GM12873 (cell line): ENCODE measurements at regions not wholly inside any gene's neighbourhood (a gene's known extent, or its start where the extent isn't known, plus 50 kb on each side); places are given as distances from the start of the nearest gene placed in this dataset.

Experiments
- TF ChIP-seq, protein P1 (sequence below): IDR thresholded peaks from 2 replicates; pipeline ENCODE4 v1.5.1; 2012; ENCODE audit warnings: low read depth, mild to moderate bottlenecking, moderate library complexity, low read length, control low read depth; ENCODE audit not compliant: insufficient read depth; ENCODE audit errors: missing control alignments

DNA sequence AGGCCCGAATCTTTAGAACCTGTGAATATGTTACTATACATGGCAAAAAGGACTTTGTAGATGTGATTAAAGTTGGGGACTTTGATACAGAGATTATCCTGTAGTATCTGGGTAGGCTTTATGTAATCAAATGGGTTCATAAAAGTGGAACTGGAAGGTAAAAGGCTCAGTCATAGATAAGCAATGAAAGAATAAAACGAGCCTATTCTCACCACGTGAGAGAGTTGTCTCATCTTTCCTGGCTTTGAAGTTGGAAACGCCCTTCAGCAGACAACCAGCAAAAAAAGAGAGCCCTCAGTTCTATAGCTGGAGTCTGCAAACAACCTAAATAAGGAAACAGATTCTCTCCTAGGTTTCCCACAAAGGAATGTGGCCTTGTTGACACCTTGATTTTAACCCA is 805.8 kb upstream of the DIAPH2 start:
- TF ChIP-seq, protein P1, sequence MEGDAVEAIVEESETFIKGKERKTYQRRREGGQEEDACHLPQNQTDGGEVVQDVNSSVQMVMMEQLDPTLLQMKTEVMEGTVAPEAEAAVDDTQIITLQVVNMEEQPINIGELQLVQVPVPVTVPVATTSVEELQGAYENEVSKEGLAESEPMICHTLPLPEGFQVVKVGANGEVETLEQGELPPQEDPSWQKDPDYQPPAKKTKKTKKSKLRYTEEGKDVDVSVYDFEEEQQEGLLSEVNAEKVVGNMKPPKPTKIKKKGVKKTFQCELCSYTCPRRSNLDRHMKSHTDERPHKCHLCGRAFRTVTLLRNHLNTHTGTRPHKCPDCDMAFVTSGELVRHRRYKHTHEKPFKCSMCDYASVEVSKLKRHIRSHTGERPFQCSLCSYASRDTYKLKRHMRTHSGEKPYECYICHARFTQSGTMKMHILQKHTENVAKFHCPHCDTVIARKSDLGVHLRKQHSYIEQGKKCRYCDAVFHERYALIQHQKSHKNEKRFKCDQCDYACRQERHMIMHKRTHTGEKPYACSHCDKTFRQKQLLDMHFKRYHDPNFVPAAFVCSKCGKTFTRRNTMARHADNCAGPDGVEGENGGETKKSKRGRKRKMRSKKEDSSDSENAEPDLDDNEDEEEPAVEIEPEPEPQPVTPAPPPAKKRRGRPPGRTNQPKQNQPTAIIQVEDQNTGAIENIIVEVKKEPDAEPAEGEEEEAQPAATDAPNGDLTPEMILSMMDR: no peak

DNA sequence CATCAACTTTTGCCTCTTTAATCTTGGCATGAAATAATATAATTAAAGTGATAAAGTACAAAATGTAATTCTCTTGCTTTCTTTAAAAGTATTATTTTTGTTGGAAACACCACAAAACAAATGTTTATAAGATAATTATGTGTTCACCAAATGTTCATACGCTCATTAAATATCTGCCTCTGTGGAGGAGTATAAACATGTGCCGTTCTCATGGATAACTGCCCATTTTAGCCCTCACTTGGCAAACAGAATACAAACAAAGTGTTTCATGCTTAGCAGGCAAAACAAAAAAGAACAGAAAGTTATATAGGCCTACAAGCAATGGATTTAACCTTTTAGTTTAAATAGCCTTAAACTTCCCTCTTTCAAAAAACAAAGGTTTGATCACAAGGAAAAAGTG is 800.5 kb upstream of the DIAPH2 start:
- TF ChIP-seq, protein P1: no peak

DNA sequence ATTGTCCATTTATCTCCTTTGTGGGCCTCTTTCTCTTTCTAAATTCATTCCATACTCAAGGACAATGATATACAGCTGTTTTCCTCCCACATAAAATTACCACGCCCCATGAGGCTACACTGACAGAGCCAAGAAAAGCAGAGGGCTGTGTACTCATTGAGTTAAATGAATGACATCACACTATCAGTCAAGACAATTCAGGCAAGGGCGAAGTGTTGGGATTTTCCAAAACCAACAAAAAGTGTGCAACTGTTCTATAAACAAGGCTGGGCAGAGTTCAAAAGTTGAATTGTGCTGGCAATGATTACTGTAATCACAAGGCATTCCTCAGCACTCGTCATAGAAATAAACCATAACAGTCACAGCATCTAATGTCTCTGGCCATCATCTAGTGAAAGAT is 799.6 kb upstream of the DIAPH2 start:
- TF ChIP-seq, protein P1: no peak

DNA sequence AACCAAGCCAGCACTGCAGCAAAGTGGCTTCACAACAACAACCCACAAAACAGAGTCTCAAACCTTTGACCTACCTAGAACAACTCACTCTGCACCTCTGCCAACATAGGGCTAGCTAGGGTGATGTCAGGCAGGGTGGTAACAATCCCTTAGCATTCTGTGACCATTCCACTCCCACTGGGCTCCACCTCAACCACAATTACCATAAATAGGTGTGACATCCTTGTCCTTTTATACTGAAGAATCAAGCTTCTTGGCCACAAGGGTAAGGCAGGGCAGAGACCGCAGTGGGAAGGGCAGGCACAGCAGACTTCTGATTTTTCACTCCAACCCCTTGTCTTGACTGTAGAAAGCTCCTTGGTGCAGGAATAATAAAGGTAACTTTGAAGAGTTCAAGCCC is 795.4 kb upstream of the DIAPH2 start:
- TF ChIP-seq, protein P1: no peak

DNA sequence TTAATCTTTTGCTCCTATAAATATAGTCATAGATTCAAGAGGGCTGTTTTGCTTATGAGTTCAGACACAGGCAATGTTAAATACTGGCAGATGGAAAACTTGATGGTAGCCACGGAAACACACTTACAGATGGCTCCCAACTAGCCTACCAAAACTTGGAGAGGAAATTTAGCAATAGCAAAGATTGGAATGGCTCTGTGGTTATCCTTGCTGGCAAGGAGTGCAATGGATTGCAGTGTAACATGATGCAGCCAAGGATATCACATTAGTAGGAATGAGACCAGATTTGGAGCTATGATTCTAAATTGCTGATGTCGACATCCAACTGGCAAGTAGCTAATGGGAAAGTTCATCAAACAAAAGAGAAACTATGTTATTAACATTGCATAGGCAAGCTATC is 791.0 kb upstream of the DIAPH2 start:
- TF ChIP-seq, protein P1: no peak

DNA sequence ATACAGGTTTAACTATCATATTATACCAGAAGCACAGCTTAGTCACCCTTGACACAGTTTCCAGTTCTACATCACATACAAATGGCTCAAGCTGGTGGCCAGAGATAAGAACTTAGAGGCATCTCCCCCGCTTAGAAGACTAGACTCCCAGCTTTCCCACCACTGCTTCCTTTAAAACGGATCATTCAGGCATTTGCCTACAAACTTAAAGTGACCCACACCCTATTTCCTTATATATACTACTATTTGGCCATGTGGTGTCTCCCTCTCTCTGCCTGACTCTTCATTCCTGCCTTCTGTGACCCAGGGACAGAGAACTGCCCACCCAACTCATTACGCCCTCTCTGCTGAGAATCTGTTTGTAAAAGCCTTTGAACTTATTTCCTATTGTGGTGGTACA is 781.2 kb upstream of the DIAPH2 start:
- TF ChIP-seq, protein P1: no peak

DNA sequence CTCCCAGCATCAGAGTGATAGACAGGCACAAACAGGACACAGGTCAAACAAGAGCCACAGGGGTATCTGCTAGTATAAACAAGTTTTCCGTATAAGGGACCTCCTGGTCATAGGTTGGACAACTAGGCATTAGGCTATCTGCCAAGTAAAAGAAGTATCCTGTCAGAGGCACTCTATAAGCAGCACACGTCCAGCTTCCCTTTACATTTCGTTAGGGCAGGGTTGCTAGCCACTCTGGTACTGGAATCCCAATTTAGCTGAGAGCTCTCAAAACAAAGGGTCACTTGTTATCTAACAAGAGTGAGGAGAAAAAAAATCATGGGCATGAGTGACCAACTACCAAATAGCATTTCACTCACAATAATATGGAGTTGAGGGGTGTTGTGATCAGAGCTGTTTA is 780.7 kb upstream of the DIAPH2 start:
- TF ChIP-seq, protein P1: no peak

DNA sequence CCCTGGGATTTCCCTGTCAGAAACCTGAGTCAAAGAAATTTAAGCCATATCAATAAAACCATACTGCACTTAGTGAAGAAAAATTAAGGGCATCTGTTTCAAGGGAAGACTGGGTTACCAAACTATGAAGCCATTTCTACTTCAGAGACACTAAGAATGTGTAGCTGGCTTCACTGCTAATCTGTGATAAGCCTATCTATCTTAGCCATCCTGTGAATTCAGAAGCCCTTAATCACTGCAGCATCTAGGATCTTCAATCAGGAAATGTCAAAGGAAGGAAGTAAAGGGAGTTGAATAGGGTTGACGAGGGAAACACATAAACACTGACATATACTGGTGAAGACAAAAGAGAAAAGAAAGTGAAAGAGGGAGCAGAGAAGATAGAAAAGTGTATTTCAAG is 777.6 kb upstream of the DIAPH2 start:
- TF ChIP-seq, protein P1: no peak
